OCI-LY1 (cell line): ENCODE measurements at regions not wholly inside any gene's neighbourhood (a gene's known extent, or its start where the extent isn't known, plus 50 kb on each side); places are given as distances from the start of the nearest gene placed in this dataset.

Experiments used
- CTCF ChIP-seq: fragments of 200-600 bp; sonication (generic), shearing (Covaris generic); IDR thresholded peaks from 2 replicates; pipeline ENCODE4 v1.5.1; 2017; ENCODE audit warnings: mild to moderate bottlenecking, antibody characterized with exemption, low read length, moderate library complexity, mixed read lengths
- EZH2 ChIP-seq: fragments of 200-600 bp; sonication (generic), shearing (Covaris generic); IDR thresholded peaks from 2 replicates; pipeline ENCODE4 v1.8.0; 2017; ENCODE audit warnings: borderline replicate concordance, mixed run types, mild to moderate bottlenecking, antibody characterized with exemption, low read length, moderate library complexity, mixed read lengths

- TF ChIP-seq CTCF (no peak), EZH2 (no peak)
These were observed 324.7 kb downstream of the ACTR3B start for GRCh38 chr7:153084278-153084677.
